ENCODE measurements at regions not wholly inside any gene's neighbourhood (a gene's known extent, or its start where the extent isn't known, plus 50 kb on each side); places are given as distances from the start of the nearest gene placed in this dataset.

GRCh38 chr10:123422261-123422660, 243.9 kb upstream of the GPR26 start:
- TF ChIP-seq, protein P1, sequence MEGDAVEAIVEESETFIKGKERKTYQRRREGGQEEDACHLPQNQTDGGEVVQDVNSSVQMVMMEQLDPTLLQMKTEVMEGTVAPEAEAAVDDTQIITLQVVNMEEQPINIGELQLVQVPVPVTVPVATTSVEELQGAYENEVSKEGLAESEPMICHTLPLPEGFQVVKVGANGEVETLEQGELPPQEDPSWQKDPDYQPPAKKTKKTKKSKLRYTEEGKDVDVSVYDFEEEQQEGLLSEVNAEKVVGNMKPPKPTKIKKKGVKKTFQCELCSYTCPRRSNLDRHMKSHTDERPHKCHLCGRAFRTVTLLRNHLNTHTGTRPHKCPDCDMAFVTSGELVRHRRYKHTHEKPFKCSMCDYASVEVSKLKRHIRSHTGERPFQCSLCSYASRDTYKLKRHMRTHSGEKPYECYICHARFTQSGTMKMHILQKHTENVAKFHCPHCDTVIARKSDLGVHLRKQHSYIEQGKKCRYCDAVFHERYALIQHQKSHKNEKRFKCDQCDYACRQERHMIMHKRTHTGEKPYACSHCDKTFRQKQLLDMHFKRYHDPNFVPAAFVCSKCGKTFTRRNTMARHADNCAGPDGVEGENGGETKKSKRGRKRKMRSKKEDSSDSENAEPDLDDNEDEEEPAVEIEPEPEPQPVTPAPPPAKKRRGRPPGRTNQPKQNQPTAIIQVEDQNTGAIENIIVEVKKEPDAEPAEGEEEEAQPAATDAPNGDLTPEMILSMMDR (IDR thresholded peaks at IDR 0.05), result no peak
- TF ChIP-seq ZFX (IDR thresholded peaks at IDR 0.05; ENCODE audit: borderline replicate concordance), result no peak
